ENCODE measurements at regions not wholly inside any gene's neighbourhood (a gene's known extent, or its start where the extent isn't known, plus 50 kb on each side); places are given as distances from the start of the nearest gene placed in this dataset.

GRCh38 chr2:147512206-147512605, 332.6 kb upstream of the ACVR2A start:
- H3K36me3 Mint-ChIP-seq (ENCODE audit: insufficient read depth in 1 of 3, low read depth in 3 of 3), result peaks cover 0 to 6% (median 4%) of the 10 kb centered on the region in 3 experiments; a peak in 3 of 7 replicates
- no peak overlapping the region for H2BK20ac ChIP-seq (ENCODE audit: low read depth, low read length, poor library complexity, severe bottlenecking)
- no peak overlapping the region for H3K27ac ChIP-seq (ENCODE audit: insufficient read length, low read depth, low read length)
- no peak for TF ChIP-seq CTCF (conservative IDR thresholded peaks at IDR 0.05)
- no CpG with 5 or more reads among the region's 5 CpGs for WGBS (ENCODE audit: extremely low coverage, insufficient read length, low lambda C conversion rate)
- peaks cover 9 to 10% of the 10 kb centered on the region in 2 experiments for H3K4me1 Mint-ChIP-seq
- no peaks in the 10 kb centered on the region for H3K27me3 ChIP-seq (ENCODE audit: insufficient read depth, low read length)
- H3K9me3 ChIP-seq (ENCODE audit: control insufficient read depth, low read depth, low read length), result no peaks in the 10 kb centered on the region
- no peak overlapping the region for H2AFZ ChIP-seq (ENCODE audit: low read length)
- H3K23ac ChIP-seq (ENCODE audit: insufficient read length, low read depth, low read length), result no peak overlapping the region
- H2BK120ac ChIP-seq (ENCODE audit: low read depth, low read length, poor library complexity, severe bottlenecking), result no peak overlapping the region
- H4K5ac ChIP-seq (ENCODE audit: insufficient read length, low read depth, low read length), result no peak overlapping the region
- H4K8ac ChIP-seq (replicated peaks; ENCODE audit: insufficient read length, low read depth, low read length), result no peak overlapping the region
- no peak overlapping the region for H3K27ac Mint-ChIP-seq
- H3K79me2 ChIP-seq (ENCODE audit: insufficient read depth, low read length), result no peaks in the 10 kb centered on the region
- H3K27me3 Mint-ChIP-seq (ENCODE audit: low read depth), result no peaks in the 10 kb centered on the region
- no peak overlapping the region for H3K4ac ChIP-seq (ENCODE audit: low read depth, low read length)
- no peak overlapping the region for H3K9ac ChIP-seq (ENCODE audit: extremely low read depth, insufficient read length, low read length)
- no peak overlapping the region for H3K4me2 ChIP-seq (ENCODE audit: insufficient read depth, insufficient read length, low read length)
- no peaks in the 10 kb centered on the region for H3K23me2 ChIP-seq (ENCODE audit: insufficient read length, low read depth, low read length, poor library complexity, severe bottlenecking)
- no peak overlapping the region for H3K4me3 Mint-ChIP-seq
- no peak for DNase-seq
- no peak overlapping the region for H4K91ac ChIP-seq (ENCODE audit: insufficient read length, low read depth, low read length)
- H3T11ph ChIP-seq (ENCODE audit: low read length), result no peak overlapping the region
- H3K9me3 Mint-ChIP-seq, result peaks cover 0 to 2% of the 10 kb centered on the region in 2 experiments; a peak in 1 of 5 replicates
- no peak overlapping the region for H3K14ac ChIP-seq (ENCODE audit: insufficient read depth, low read length)
- H2AK5ac ChIP-seq (ENCODE audit: insufficient read length, low read length), result no peak overlapping the region
- no peaks in the 10 kb centered on the region for H3K79me1 ChIP-seq (ENCODE audit: insufficient read depth, low read depth, low read length, poor library complexity, severe bottlenecking)
- H2BK12ac ChIP-seq (ENCODE audit: insufficient read length, low read depth, low read length), result no peak overlapping the region
- H4K20me1 ChIP-seq (ENCODE audit: control insufficient read depth, insufficient read depth, insufficient read length), result no peaks in the 10 kb centered on the region
- no peak overlapping the region for H3K18ac ChIP-seq (ENCODE audit: insufficient read length, low read depth, low read length)
- H2BK5ac ChIP-seq (ENCODE audit: insufficient read length, low read length), result no peak overlapping the region
- H2BK15ac ChIP-seq (ENCODE audit: low read depth, low read length), result no peak overlapping the region
- H3K4me1 ChIP-seq (ENCODE audit: insufficient read depth, low read length), result peaks cover 3% of the 10 kb centered on the region; the same call in 1 of the 2 replicates
- H3K56ac ChIP-seq (ENCODE audit: insufficient read length, low read depth, low read length), result no peak overlapping the region
